ENCODE measurements at regions not wholly inside any gene's neighbourhood (a gene's known extent, or its start where the extent isn't known, plus 50 kb on each side); places are given as distances from the start of the nearest gene placed in this dataset.
"Not testable (repeated sequence)": the region's sequence is repeated elsewhere in the genome, so short reads cannot be mapped to it uniquely, and the experiment has no call there.

DNA sequence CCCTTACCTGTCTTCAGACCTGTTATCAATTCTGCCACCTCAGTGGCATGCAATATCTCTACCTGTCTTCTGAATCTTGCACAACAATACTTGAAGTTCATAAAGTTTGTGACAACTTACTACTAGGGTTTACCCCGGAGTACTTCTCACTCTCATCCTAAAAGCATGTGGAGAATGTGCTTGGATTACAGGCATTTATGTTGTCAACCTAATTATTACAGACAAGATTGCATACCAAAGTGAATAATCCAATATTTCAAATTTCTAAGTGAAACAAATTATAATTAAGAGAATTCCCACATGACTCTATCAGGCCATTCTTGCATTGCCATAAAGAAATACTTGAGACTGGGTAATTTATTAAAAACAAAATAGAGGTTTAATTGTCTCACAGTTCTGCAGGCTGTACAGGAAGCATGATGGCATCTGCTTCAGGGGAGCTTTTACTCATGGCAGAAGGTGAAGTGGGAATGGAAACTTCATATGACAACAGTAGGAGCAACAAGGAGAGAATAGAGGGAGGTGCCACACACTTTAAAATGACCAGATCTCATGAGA lies 661.0 kb upstream of the SPRY2 start:
- no peaks in the 10 kb centered on the region for H3K4me1 Mint-ChIP-seq
- Histone ChIP-seq H3K79me2 (ENCODE audit: insufficient read depth, low read length) (no peaks in the 10 kb centered on the region), H3K27ac (ENCODE audit: low read depth in 1 of 2, low read length in 2 of 2) (no peak overlapping the region), H3K9ac (ENCODE audit: insufficient read depth, low read length, poor library complexity, severe bottlenecking) (no peak overlapping the region), H4K20me1 (ENCODE audit: insufficient read depth, low read length) (no peaks in the 10 kb centered on the region), H2AFZ (ENCODE audit: insufficient read depth, low read depth, low read length, poor library complexity, severe bottlenecking) (no peak overlapping the region), H3K4me2 (replicated peaks; ENCODE audit: extremely low read depth, low read length, poor library complexity, severe bottlenecking) (no peak overlapping the region), H3K36me3 (replicated peaks in 1 of 2; ENCODE audit: control insufficient read depth in 1 of 2, insufficient read depth in 2 of 2, low read length in 2 of 2) (no peaks in the 10 kb centered on the region), H3K27me3 (ENCODE audit: control insufficient read depth in 2 of 2, insufficient read depth in 2 of 2, low read length in 2 of 2) (no peaks in the 10 kb centered on the region), H3K9me3 (replicated peaks in 1 of 2; ENCODE audit: control insufficient read depth in 1 of 2, insufficient read depth in 1 of 2, low read length in 2 of 2) (peaks cover 9 to 16% of the 10 kb centered on the region in 2 donors), H3K4me3 (replicated peaks in 1 of 3; ENCODE audit: low read depth in 2 of 3, low read length in 3 of 3) (no peak overlapping the region), H3K4me1 (ENCODE audit: control insufficient read depth in 1 of 2, insufficient read depth in 2 of 2, low read length in 2 of 2) (no peaks in the 10 kb centered on the region)
- peaks cover 0 to 2% (median 1%) of the 10 kb centered on the region in 3 donors for H3K27me3 Mint-ChIP-seq (ENCODE audit: low read depth in 3 of 3)
- intact Hi-C loops (cut with micrococcal nuclease) = no loop called here
- H3K36me3 Mint-ChIP-seq = no peaks in the 10 kb centered on the region
- no peak for DNase-seq
- H3K4me3 Mint-ChIP-seq = no peak overlapping the region
- H3K27ac Mint-ChIP-seq = no peak overlapping the region
- TF ChIP-seq CTCF (IDR thresholded peaks at IDR 0.05) = no peak
- WGBS (ENCODE audit: insufficient coverage) = no CpG with 5 or more reads among the region's 1 CpG
- peaks cover 8 to 24% (median 14%) of the 10 kb centered on the region in 7 donors for H3K9me3 Mint-ChIP-seq

DNA sequence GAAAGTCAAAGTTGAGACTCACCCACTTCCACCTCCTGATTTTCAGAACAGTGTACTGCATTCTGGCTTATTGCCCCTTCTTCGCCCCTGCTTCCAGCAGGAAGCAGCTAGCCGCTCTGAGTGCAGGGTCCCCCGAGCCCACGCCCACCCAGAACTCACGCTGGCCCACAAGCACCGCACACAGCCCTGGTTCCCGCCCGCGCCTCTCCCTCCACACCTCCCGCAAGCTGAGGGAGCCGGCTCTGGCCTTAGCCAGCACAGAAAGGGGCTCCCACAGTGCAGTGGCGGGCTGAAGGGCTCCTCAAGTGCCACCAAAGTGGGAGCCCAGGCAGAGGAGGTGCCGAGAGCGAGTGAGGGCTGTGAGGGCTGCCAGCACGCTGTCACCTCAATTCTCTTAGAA lies 657.7 kb upstream of the SPRY2 start:
- H4K20me1 ChIP-seq (ENCODE audit: insufficient read depth, low read length); H3K9ac ChIP-seq (ENCODE audit: insufficient read depth, low read length, poor library complexity, severe bottlenecking); H3K79me2 ChIP-seq (ENCODE audit: insufficient read depth, low read length); H3K4me2 ChIP-seq (replicated peaks; ENCODE audit: extremely low read depth, low read length, poor library complexity, severe bottlenecking); H2AFZ ChIP-seq (ENCODE audit: insufficient read depth, low read depth, low read length, poor library complexity, severe bottlenecking); H3K27ac ChIP-seq (ENCODE audit: low read depth in 1 of 2, low read length in 2 of 2); H3K4me3 Mint-ChIP-seq; intact Hi-C loops (cut with micrococcal nuclease); H3K27me3 Mint-ChIP-seq (ENCODE audit: low read depth in 3 of 3); H3K36me3 Mint-ChIP-seq; H3K4me1 Mint-ChIP-seq; DNase-seq; H3K36me3 ChIP-seq (replicated peaks in 1 of 2; ENCODE audit: control insufficient read depth in 1 of 2, insufficient read depth in 2 of 2, low read length in 2 of 2); H3K27ac Mint-ChIP-seq; H3K4me1 ChIP-seq (ENCODE audit: control insufficient read depth in 1 of 2, insufficient read depth in 2 of 2, low read length in 2 of 2); H3K4me3 ChIP-seq (replicated peaks in 1 of 3; ENCODE audit: low read depth in 2 of 3, low read length in 3 of 3); H3K27me3 ChIP-seq (ENCODE audit: control insufficient read depth in 2 of 2, insufficient read depth in 2 of 2, low read length in 2 of 2): not testable (repeated sequence)
- peaks cover 9 to 16% of the 10 kb centered on the region in 2 donors for H3K9me3 ChIP-seq (replicated peaks in 1 of 2; ENCODE audit: control insufficient read depth in 1 of 2, insufficient read depth in 1 of 2, low read length in 2 of 2)
- peaks cover 8 to 26% (median 13%) of the 10 kb centered on the region in 7 donors for H3K9me3 Mint-ChIP-seq
- 89% methylated on average over 12 of the region's 15 CpGs for WGBS (ENCODE audit: insufficient coverage)

Measured in CD14-positive monocyte (primary cell).